GM12874 (cell line): ENCODE measurements at regions not wholly inside any gene's neighbourhood (a gene's known extent, or its start where the extent isn't known, plus 50 kb on each side); places are given as distances from the start of the nearest gene placed in this dataset.

Experiments
- CTCF ChIP-seq: IDR thresholded peaks from 2 replicates; pipeline ENCODE4 v1.5.1; 2011; ENCODE audit warnings: low read depth, mild to moderate bottlenecking, control low read depth, low read length, moderate library complexity; ENCODE audit not compliant: insufficient read depth

- TF ChIP-seq CTCF: no peak
Measured at GRCh38 chr1:229984310-229984991, 82.6 kb upstream of the GALNT2 start.

- TF ChIP-seq CTCF: no peak
Measured at GRCh38 chr1:229984992-229985612, 81.9 kb upstream of the GALNT2 start.

- TF ChIP-seq CTCF: no peak
Measured at GRCh38 chr1:229985613-229986010, 81.4 kb upstream of the GALNT2 start.

DNA sequence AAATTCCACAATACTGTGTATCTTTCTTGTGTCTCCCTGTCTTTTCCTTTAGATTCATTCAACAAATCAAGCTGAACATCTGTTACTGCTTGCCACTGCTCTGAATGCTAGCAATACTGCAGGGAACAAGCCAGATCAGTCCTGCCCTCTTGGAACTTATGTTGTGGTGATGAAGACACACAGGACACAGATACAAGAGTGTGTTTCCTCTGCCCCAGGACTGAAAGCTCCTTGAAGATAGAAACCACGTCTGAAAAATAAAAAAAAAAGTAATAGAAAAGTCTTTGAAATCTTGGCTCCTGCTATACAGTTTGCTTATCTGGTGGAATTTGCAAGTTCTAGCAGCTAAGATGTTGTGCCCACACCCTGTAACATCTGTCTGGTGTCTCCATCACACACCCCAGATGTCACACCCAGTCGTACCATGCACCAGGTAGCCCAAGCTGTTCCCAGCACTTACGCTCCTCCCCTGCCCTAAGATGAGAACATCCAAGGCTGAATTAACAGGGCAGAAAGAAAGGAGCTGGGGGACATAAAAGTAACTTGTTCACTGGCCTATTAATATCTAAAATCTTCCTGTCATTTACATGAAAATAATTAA lies 80.2 kb upstream of the GALNT2 start:
- no peak for TF ChIP-seq CTCF

DNA sequence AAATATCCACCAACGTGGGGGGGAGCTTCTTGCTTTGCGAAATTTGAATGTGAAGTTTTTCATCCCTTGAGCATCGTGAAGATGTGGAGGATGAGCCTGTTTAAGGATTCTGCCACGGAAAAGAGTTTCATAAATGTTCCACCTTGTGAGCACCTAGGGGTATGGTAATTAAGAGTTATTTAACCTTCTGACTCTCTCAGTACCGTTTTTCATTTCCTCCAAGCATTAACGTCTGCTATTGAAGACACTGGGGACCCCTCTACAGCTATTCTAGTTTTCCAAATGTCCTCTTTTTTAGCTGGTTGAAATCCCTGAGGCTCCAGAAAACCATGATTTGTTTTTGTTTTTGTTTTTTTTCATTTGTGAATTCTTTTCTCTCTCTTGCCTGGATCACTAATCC lies 79.1 kb upstream of the GALNT2 start:
- TF ChIP-seq CTCF: no peak

- no peak for TF ChIP-seq CTCF
Measured at GRCh38 chr1:229988534-229988933, 78.5 kb upstream of the GALNT2 start.

GRCh38 chr1:229989591-229990248 lies 77.3 kb upstream of the GALNT2 start:
- TF ChIP-seq CTCF: no peak
